Activated CD4-positive, alpha-beta T cell treated with anti-CD3 and anti-CD28 coated beads, Interleukin-2, Interleukin-4, amounts not matched to agents 100 ng/mL and 50 ng/mL, durations not matched to agents 16 hours and 8 hours (primary cell): ENCODE measurements at regions not wholly inside any gene's neighbourhood (a gene's known extent, or its start where the extent isn't known, plus 50 kb on each side); places are given as distances from the start of the nearest gene placed in this dataset.

Experiments
- DNase-seq: peaks from one replicate; pipeline ENCODE4 v3.0.0-alpha.2; 2020; ENCODE audit warnings: low spot score

DNA sequence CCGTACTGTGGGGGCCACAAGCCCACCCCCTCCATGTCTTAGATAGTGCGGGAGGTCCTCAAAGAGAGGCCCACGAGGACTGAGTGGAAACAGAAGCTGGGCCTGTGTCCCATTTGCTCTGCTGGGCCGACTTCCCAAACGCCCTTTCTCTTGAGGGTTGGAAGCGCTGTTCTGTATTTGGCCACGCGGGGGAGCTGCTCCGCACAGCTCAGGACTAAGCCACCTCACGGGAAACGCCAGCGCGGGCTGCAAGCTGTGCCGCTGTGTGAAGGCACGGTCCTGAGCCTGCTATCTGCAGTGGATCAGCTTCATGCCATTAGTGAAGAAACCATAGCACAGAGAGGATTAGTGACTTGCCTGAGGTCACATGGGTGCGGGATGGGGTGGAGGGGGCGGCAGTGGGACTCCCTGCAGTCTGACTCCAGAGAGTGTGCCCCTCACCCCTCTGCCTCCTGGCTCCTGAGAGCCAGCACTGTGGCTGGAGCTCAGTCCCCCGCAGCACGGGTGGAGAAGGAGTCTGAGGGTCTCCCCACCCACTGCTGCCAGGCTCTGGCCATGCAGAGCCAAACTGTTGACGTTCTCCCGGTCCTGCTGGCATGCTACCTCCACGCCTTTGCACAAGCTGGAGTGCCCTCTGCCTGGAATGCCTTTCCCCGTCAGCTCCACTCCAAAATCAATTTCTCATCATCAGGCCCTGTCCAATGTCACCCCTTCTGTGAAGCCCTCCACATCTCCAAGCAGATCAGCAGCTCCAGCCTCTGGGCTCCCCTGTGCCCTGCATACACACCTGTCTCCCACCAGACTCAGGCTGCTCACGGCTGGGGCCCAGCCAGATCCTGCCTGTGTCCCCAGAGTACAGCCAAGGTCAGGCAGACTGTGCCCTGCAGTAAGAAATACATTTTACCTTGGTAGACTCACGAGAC, 51.5 kb upstream of the LRRC32 start:
- DNase-seq = peak; percentile 77

- no peak for DNase-seq
These were observed 52.6 kb upstream of the LRRC32 start for GRCh38 chr11:76723142-76723541.

- no peak for DNase-seq
These were observed 53.0 kb upstream of the LRRC32 start for GRCh38 chr11:76723548-76723947.

- no peak for DNase-seq
These were observed 53.7 kb upstream of the LRRC32 start for GRCh38 chr11:76724171-76724768.

DNA sequence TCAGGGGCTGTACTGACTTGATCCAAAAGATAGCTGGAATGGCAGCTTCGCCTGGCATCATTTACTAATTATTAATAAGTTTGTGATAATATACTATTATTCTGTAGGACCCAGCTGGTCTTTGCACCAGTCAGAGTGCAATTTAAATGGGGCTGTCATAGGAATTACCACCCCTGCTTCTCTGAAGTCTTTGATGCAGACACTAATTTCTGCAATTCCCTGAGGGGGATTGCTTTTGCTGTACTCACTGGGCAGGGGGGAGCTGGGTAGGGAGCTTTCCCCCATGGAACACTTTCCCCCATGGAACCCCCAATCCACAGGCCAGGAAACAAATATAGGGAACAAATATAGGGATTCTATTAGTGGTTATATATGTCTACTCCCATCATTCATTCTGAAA, 54.9 kb upstream of the TSKU start:
- DNase-seq = no peak

DNA sequence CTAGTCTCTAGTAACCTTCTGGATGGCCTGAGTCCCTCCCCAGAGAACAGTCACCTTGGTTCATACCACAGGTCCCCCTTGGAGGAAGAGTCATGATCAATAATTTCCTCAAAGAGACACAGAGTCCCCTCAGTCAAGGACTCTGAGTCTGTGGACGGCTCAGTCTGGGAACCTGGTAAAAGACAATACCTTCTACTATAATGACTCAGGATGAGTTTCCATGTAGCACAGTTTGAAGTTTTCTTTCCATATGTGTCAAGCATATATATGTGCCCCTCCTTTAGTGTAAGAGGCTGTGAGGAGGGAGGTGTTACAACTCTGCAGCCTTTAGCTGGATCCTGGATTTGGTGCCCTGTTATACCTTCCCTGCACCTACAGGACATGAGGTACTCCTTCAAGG, 54.4 kb upstream of the TSKU start:
- no peak for DNase-seq

DNA sequence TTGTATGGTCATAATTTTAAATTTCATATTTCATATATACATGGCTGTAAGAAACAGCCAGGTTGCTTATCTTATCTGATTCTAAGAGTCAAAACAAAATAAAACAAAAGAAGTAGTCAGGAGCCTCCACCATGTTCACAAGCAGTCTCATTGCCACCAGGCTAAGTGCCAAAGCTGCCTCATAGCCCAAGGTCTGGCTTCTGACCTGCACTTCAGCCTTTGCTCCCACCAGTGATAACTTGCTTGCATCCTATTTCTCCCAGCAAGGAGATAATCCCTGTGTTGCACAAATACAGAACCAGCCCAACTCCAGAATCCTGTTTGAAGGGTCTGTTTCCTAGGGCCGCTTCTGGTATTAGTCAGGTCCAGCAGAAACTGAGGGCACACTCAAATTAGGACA, 53.9 kb upstream of the TSKU start:
- DNase-seq = no peak

DNA sequence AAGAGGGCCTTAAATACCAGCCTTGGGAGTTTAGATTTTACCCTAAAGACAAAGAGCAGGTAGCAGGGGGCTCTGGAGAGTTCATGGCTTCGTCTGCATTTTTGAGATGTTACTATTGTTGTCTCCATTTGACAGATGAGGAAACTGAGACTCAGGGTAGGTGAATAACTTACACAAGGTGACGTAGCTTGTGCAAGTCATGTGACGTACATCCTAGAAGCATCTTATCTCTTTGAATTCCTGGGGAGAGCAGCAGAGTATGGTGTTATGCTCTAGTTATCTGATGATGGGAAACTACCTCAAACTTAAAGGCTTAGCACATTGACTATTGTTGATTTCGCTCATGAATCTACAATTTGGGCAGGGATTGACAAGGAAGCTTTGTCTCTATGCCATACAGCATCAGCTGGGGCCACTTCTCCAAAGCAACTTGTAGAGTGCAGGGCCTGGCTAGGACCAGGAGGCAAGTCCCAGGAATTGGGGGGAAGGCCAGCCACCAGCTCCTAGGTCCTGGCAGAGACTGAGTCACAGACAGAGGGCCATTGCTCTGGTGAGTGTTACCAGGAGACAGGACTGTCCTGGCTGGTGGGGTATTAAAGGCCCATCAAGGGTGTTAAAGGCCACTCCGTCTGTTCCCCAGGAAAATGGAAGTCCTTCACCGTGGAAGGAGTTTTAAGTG, 52.1 kb upstream of the TSKU start:
- DNase-seq = no peak

GRCh38 chr11:76732643-76733042, 50.5 kb upstream of the TSKU start:
- no peak for DNase-seq
